Activated naive CD4-positive, alpha-beta T cell treated with anti-CD3 and anti-CD28 coated beads for 36 hours (primary cell): ENCODE measurements at regions not wholly inside any gene's neighbourhood (a gene's known extent, or its start where the extent isn't known, plus 50 kb on each side); places are given as distances from the start of the nearest gene placed in this dataset.

Experiments
- CTCF ChIA-PET: fragments of 350-600 bp; sonication (Branson Sonifier 250); formaldehyde crosslinking; loops from one replicate; lab custom pipeline; 2021; ENCODE audit warnings: antibody characterized with exemption; lab: Charles Lee
- DNase-seq: peaks from one replicate; pipeline ENCODE4 v3.0.0-alpha.2; 2020
- H3K27ac Mint-ChIP-seq: one replicate; pipeline ENCODE4 v1.8.0; 2021; ENCODE audit warnings: mild to moderate bottlenecking, mixed read lengths
- H3K27me3 Mint-ChIP-seq: one replicate; pipeline ENCODE4 v1.8.0; 2021; ENCODE audit warnings: low read depth, mixed read lengths
- H3K36me3 Mint-ChIP-seq: one replicate; pipeline ENCODE4 v1.8.0; 2021; ENCODE audit warnings: low read depth, mixed read lengths
- H3K4me1 Mint-ChIP-seq: one replicate; pipeline ENCODE4 v1.8.0; 2021; ENCODE audit warnings: low read depth, mixed read lengths
- H3K4me3 Mint-ChIP-seq: one replicate; pipeline ENCODE4 v1.8.0; 2021; ENCODE audit warnings: mild to moderate bottlenecking, moderate library complexity, mixed read lengths
- H3K9me3 Mint-ChIP-seq: one replicate; pipeline ENCODE4 v1.8.0; 2021; ENCODE audit warnings: mixed read lengths
- intact Hi-C: fragments of 100-400 bp; cut with micrococcal nuclease; formaldehyde crosslinking; loops from one replicate; pipeline ENCODE4 v1.15.1; 2023

- H3K27ac Mint-ChIP-seq = no peak overlapping the region
- H3K27me3 Mint-ChIP-seq = no peaks in the 10 kb centered on the region
- peaks cover 3% of the 10 kb centered on the region for H3K9me3 Mint-ChIP-seq
- no peaks in the 10 kb centered on the region for H3K36me3 Mint-ChIP-seq
- no peak overlapping the region for H3K4me3 Mint-ChIP-seq
- DNase-seq = no peak
- CTCF ChIA-PET = interaction anchor here (0.7 kb wide), 1 partner anchor 212 kb away, joined by 3 read pairs; no protein-coding TSS in a partner anchor
- H3K4me1 Mint-ChIP-seq = no peaks in the 10 kb centered on the region
- intact Hi-C loops = no loop called here
Measured at GRCh38 chr12:58819985-58820384, 100.3 kb downstream of the LRIG3 start.
